SK-N-SH treated with all-trans-retinoic acid at 6 μM for 48 hours (cell line): ENCODE measurements at regions not wholly inside any gene's neighbourhood (a gene's known extent, or its start where the extent isn't known, plus 50 kb on each side); places are given as distances from the start of the nearest gene placed in this dataset.

Experiments
- ATAC-seq: fragments of 200-7000 bp; cut with Tn5 transposase; 3 replicates; pipeline ENCODE4 v1.9.1; 2020; ENCODE audit warnings: mild to moderate bottlenecking, moderate library complexity
- ARNTL ChIP-seq: fragments of 450-650 bp; formaldehyde crosslinking; IDR thresholded peaks from 2 replicates; pipeline ENCODE4 v1.5.0; 2020; ENCODE audit warnings: low read depth, mild to moderate bottlenecking, moderate library complexity, borderline replicate concordance
- BACH2 ChIP-seq: fragments of 250-450 bp; sonication (Bioruptor Pico); IDR thresholded peaks from 2 replicates; pipeline ENCODE4 v1.9.0; 2021; ENCODE audit warnings: mild to moderate bottlenecking, borderline replicate concordance
- CREB5 ChIP-seq: fragments of 250-450 bp; sonication (Bioruptor Pico); IDR thresholded peaks from 2 replicates; pipeline ENCODE4 v1.5.1; 2020; ENCODE audit warnings: low read depth, mild to moderate bottlenecking, moderate library complexity
- CSDC2 ChIP-seq: fragments of 250-450 bp; sonication (Bioruptor Pico); IDR thresholded peaks from 2 replicates; pipeline ENCODE4 v1.5.0; 2020; ENCODE audit warnings: mild to moderate bottlenecking, moderate library complexity
- CSRNP3 ChIP-seq: fragments of 250-450 bp; sonication (Bioruptor Pico); IDR thresholded peaks from 2 replicates; pipeline ENCODE4 v1.5.1; 2021; ENCODE audit warnings: mild to moderate bottlenecking, moderate library complexity
- ESRRG ChIP-seq: fragments of 250-450 bp; sonication (Bioruptor Pico); IDR thresholded peaks from 2 replicates; pipeline ENCODE4 v1.6.1; 2021; ENCODE audit warnings: mild to moderate bottlenecking
- GLIS3 ChIP-seq: fragments of 250-450 bp; sonication (Bioruptor Pico); IDR thresholded peaks from 2 replicates; pipeline ENCODE4 v1.5.0; 2020; ENCODE audit warnings: mild to moderate bottlenecking, moderate library complexity
- ISL1 ChIP-seq: fragments of 250-450 bp; sonication (Bioruptor Pico); IDR thresholded peaks from 2 replicates; pipeline ENCODE4 v2.1.2; 2022; ENCODE audit warnings: mild to moderate bottlenecking, moderate library complexity
- OSR1 ChIP-seq: fragments of 250-450 bp; sonication (Bioruptor Pico); IDR thresholded peaks from 2 replicates; pipeline ENCODE4 v1.8.0; 2022; ENCODE audit warnings: moderate library complexity, mild to moderate bottlenecking, inconsistent platforms
- PATZ1 ChIP-seq: fragments of 250-450 bp; sonication (Bioruptor Pico); IDR thresholded peaks from 2 replicates; pipeline ENCODE4 v1.8.0; 2020; ENCODE audit warnings: mild to moderate bottlenecking, moderate library complexity, borderline replicate concordance
- POU6F1 ChIP-seq: fragments of 250-450 bp; sonication (Bioruptor Pico); IDR thresholded peaks from 2 replicates; pipeline ENCODE4 v1.8.0; 2021; ENCODE audit warnings: low read depth, mild to moderate bottlenecking, moderate library complexity, borderline replicate concordance
- PPARA ChIP-seq: fragments of 250-450 bp; sonication (Bioruptor Pico); IDR thresholded peaks from 2 replicates; pipeline ENCODE4 v1.5.0; 2020; ENCODE audit warnings: mild to moderate bottlenecking, borderline replicate concordance
- RARB ChIP-seq: fragments of 250-450 bp; sonication (Bioruptor Pico); IDR thresholded peaks from 2 replicates; pipeline ENCODE4 v1.8.0; 2021; ENCODE audit warnings: mild to moderate bottlenecking, moderate library complexity
- SNAI2 ChIP-seq: fragments of 250-450 bp; sonication (Bioruptor Pico); IDR thresholded peaks from 2 replicates; pipeline ENCODE4 v1.5.0; 2020; ENCODE audit warnings: mild to moderate bottlenecking, moderate library complexity
- TCF4 ChIP-seq: fragments of 250-450 bp; sonication (Bioruptor Pico); IDR thresholded peaks from 2 replicates; pipeline ENCODE4 v1.8.0; 2021; ENCODE audit warnings: mild to moderate bottlenecking, moderate library complexity, borderline replicate concordance
- TOX ChIP-seq: fragments of 250-450 bp; sonication (Bioruptor Pico); IDR thresholded peaks from 2 replicates; pipeline ENCODE4 v1.8.0; 2021; ENCODE audit warnings: mild to moderate bottlenecking, moderate library complexity, borderline replicate concordance
- TSHZ2 ChIP-seq: fragments of 250-450 bp; sonication (Bioruptor Pico); IDR thresholded peaks from 2 replicates; pipeline ENCODE4 v1.5.0; 2020; ENCODE audit warnings: mild to moderate bottlenecking, moderate library complexity
- ZC3H10 ChIP-seq: fragments of 250-450 bp; sonication (Bioruptor Pico); IDR thresholded peaks from 2 replicates; pipeline ENCODE4 v1.5.1; 2021; ENCODE audit warnings: mild to moderate bottlenecking, moderate library complexity
- ZFP3 ChIP-seq: fragments of 250-450 bp; sonication (Bioruptor Pico); IDR thresholded peaks from 2 replicates; pipeline ENCODE4 v1.5.0; 2020; ENCODE audit warnings: mild to moderate bottlenecking, moderate library complexity
- ZFP30 ChIP-seq: fragments of 450-650 bp; formaldehyde crosslinking; IDR thresholded peaks from 2 replicates; pipeline ENCODE4 v1.5.0; 2022; ENCODE audit warnings: mild to moderate bottlenecking, moderate library complexity
- ZNF565 ChIP-seq: fragments of 450-650 bp; formaldehyde crosslinking; conservative IDR thresholded peaks from 2 replicates; pipeline ENCODE4 v1.5.0; 2020; ENCODE audit warnings: low read depth, mild to moderate bottlenecking, moderate library complexity
- ZNF70 ChIP-seq: fragments of 450-650 bp; formaldehyde crosslinking; IDR thresholded peaks from 2 replicates; pipeline ENCODE4 v1.5.0; 2020; ENCODE audit warnings: mild to moderate bottlenecking, moderate library complexity

- no peak for ATAC-seq
Measured at GRCh38 chr9:7284517-7284916, 515.1 kb downstream of the DMAC1 start.

GRCh38 chr9:7284117-7284516 is 515.5 kb downstream of the DMAC1 start:
- TF ChIP-seq CSDC2 (CRISPR knock-in tag) (no peak), CSRNP3 (CRISPR knock-in tag) (no peak), ZNF70 (CRISPR knock-in tag) (no peak), ARNTL (CRISPR knock-in tag) (no peak), ESRRG (no peak), TCF4 (CRISPR knock-in tag) (no peak), TSHZ2 (CRISPR knock-in tag) (no peak), PATZ1 (CRISPR knock-in tag) (no peak), TOX (no peak), RARB (no peak), ISL1 (no peak), PPARA (CRISPR knock-in tag) (no peak), OSR1 (CRISPR knock-in tag) (no peak), ZFP3 (no peak), POU6F1 (CRISPR knock-in tag) (no peak), BACH2 (no peak), ZC3H10 (CRISPR knock-in tag) (no peak), CREB5 (CRISPR knock-in tag) (no peak), ZNF565 (no peak), GLIS3 (no peak)
- ATAC-seq, result no peak

More at GRCh38 chr9:7284517-7284916, 515.1 kb downstream of the DMAC1 start:
- TF ChIP-seq SNAI2 (CRISPR knock-in tag), result no peak
- no peak for TF ChIP-seq TSHZ2 (CRISPR knock-in tag)
- TF ChIP-seq PATZ1 (CRISPR knock-in tag), result no peak
- TF ChIP-seq ZFP30, result no peak
- TF ChIP-seq, all 23 proteins: peak for 0
